Superior temporal gyrus (tissue), 1 donor: ENCODE measurements at regions not wholly inside any gene's neighbourhood (a gene's known extent, or its start where the extent isn't known, plus 50 kb on each side); places are given as distances from the start of the nearest gene placed in this dataset.

Source experiments
- DNase-seq: peaks from one replicate; pipeline ENCODE4 v3.0.0-alpha.2; 2016; ENCODE audit errors: extremely low spot score

DNA sequence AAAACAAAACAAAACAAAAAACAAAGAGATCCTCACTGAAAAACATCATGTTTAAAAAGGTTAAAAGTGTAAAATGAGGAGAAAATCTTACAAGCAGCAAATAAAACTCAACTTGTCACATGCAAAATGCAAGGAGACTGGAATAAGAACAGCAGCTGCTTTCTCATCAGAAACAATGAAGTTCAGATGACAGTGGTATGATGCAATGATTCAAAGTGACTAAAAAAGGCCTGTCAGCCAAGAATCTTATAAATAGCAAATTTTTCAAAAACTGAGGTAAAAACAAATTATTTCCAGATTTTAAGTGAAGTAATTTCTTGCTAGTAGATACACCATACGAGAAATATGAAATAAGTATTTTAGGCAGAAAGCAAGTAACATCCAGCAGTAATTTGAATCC lies 68.6 kb upstream of the EPHA3 start:
- DNase-seq: no peak

DNA sequence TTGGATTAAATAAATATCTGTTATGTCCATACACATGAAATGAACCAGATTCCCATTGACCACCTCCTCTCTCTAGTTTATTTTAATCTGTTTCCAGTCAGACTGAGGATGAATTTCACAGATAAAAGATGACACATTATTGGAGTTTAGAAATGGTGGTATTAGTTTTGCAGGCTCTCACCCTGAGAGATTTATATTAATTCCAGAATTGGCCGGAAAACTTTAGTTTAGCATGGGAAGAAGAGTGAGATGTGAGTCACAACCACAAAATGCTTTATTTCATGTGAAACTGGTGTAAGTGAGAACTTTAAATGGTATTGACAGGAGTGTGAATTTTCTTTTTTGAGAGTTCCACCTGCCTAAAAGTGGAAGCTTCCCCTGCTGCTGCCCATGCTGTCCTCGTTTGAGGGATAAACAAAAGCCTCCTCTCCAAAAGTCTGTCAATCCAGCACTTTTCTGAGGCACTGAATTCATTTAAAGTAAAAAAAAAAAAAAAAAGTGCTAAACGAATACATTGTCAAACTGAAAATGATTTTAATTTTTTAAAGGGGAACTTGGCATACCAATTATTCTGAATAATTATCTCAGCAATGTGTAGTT lies 65.1 kb upstream of the EPHA3 start:
- peak; percentile 39 for DNase-seq

DNA sequence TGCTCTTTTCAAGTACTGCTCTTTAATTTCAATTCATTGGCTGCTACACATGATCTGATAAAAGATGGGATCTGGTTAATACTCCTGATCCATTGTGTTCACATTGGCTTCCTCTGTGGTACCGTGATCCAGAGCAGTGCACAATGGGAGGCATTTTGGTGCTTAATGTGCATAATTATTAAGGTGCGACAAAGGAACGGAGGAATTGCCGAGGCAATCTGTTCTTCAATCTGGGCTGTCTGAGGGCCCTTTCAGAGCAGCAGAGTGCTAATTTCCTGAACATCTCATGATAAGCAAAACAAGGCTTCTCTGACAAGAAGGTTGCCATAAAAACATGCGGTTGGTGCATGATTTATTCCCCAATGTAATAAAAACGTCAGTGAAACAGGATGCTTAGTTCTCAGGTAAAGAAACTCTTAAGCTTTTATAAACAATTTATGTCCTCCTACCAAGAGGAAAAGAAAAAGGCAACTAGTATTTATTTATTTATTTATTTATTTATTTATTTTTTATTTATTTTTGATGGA lies 64.0 kb upstream of the EPHA3 start:
- no peak for DNase-seq

DNA sequence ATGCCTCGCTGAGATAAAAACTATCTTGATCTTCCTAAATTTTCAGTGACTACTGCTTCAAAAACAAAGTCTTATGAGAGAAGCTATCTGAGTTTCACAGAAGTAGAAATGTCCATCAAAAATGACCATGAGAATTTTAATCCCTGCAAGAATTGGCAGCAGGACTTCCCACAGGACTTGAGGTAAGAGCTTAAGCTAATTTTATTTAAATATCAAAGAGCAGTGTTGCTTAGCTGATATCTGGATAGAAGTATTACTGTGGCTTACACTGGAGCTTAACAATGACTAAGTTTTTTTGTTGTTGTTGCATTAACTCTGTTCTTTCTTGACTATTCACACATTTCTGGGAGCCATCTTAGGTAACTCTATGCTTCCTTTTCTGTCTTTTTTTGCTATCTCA lies 60.8 kb upstream of the EPHA3 start:
- DNase-seq: no peak

DNA sequence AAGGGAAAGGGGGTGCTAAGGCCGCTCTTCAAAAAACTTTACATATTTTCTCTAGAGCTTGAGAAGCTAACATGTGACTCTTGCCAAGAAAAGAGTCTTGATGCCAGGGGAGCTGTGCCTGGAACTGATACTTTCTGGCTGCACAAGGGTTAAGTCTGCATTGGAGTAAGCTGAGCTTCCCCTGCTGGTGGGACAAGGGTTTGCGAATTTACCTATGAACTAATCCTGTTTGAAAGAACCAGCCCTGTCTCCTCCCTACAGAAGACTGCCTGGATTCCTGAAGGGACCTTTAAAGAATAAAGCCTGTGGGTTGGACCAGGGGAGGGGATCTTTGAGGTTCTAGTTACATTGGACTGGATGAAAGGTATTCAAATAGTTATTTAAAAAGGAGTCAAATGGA lies 58.3 kb upstream of the EPHA3 start:
- no peak for DNase-seq

DNA sequence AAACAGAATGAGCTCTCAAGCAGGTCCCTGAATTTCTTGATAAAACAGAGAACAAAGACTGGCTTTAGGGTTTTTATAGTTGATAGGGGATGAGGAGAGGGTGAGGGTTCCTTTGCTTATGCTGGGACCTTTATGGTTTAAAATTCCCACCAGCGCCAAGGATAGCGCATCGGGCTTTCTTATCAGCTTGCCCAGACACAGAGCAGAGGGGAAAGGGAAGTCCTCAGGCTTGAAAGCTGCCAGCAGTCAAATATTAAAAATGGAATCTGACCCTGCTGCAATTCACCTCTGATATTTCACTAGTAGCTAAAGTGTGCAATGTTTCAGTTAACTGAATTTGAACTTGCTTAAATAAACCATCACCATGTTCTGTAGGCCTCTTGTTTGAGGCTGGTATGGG lies 55.0 kb upstream of the EPHA3 start:
- DNase-seq: no peak

DNA sequence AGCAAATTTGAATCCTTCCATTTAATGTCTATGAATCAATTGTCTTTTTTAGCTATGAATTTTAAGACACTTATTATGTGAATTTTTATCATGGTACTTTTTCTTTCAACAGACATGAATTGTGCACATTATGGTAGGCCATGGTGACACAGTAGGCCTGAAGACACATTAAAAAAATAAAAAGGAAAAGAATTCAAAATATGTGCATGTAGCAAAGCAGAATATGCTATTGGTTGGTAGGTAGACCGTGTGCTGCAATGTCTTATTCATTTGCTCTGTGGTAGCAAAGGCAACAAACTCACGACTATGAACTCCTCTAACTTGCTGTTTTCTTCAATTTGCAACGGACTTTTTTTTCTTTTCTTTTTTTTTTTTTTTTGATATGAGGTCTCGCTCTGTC lies 50.0 kb upstream of the EPHA3 start:
- no peak for DNase-seq
